Esophagus squamous epithelium (tissue), 5 donors: ENCODE measurements at regions not wholly inside any gene's neighbourhood (a gene's known extent, or its start where the extent isn't known, plus 50 kb on each side); places are given as distances from the start of the nearest gene placed in this dataset.

ENCODE experiments used
- DNase-seq: peaks from one replicate; lab custom pipeline; 2025; lab: John Stamatoyannopoulos, UW
- H3K27ac ChIP-seq, 4 donors: fragments of 200-600 bp; sonication (generic); one replicate each; pipeline ENCODE4 v1.5.1; 2016 to 2019; ENCODE audit warnings: mild to moderate bottlenecking in 1 of 4
- H3K27me3 ChIP-seq, 4 donors: fragments of 200-600 bp; sonication (generic); 1 replicate in 3 of 4; 2 replicates in 1 of 4; pipeline versions ENCODE4 v1.5.1 to v1.6.0; 2017 to 2021; ENCODE audit warnings: antibody characterized with exemption in 1 of 4
- H3K36me3 ChIP-seq, 3 donors: fragments of 200-600 bp; sonication (generic); one replicate each; pipeline ENCODE4 v1.5.1; 2016 to 2019
- H3K4me1 ChIP-seq, 3 donors: fragments of 200-600 bp; sonication (generic); one replicate each; pipeline ENCODE4 v1.5.1; 2017 to 2019
- H3K4me3 ChIP-seq, 4 donors: fragments of 200-600 bp; sonication (generic); 1 replicate in 3 of 4; 2 replicates in 1 of 4; pipeline ENCODE4 v1.5.1; 2016 to 2019; ENCODE audit warnings: mild to moderate bottlenecking in 2 of 4, moderate library complexity in 1 of 4
- H3K9me3 ChIP-seq, 3 donors: fragments of 200-600 bp; sonication (generic); one replicate each; pipeline ENCODE4 v1.5.1; 2016 to 2019
- POLR2A ChIP-seq, 4 donors: fragments of 450-650 bp; IDR thresholded peaks; one replicate each; pipeline ENCODE4 v1.6.1; 2017; ENCODE audit warnings: antibody characterized with exemption in 4 of 4, mild to moderate bottlenecking in 4 of 4, moderate library complexity in 3 of 4
- WGBS, 2 donors: methylation state at CpG; one replicate each; pipeline ENCODE4 v1.1.5; 2018; 5-methylcytosine and 5-hydroxymethylcytosine counted together
- intact Hi-C: fragments of 100-400 bp; cut with DNase I; formaldehyde crosslinking; loops from one replicate; pipeline ENCODE4 v1.15.0; 2022
- TF ChIP-seq, protein P1 (sequence below), 6 experiments: fragments of 450-650 bp in 4 of 6; fragments of 200-600 bp in 2 of 6; sonication (generic) in 2 of 6; IDR thresholded peaks; one replicate each; pipeline ENCODE4 v1.5.1; 2016 to 2019; ENCODE audit warnings: antibody characterized with exemption in 6 of 6, mild to moderate bottlenecking in 4 of 6, moderate library complexity in 4 of 6
- donor health status: DM: yes; HTN: yes; CAD: no.

DNA sequence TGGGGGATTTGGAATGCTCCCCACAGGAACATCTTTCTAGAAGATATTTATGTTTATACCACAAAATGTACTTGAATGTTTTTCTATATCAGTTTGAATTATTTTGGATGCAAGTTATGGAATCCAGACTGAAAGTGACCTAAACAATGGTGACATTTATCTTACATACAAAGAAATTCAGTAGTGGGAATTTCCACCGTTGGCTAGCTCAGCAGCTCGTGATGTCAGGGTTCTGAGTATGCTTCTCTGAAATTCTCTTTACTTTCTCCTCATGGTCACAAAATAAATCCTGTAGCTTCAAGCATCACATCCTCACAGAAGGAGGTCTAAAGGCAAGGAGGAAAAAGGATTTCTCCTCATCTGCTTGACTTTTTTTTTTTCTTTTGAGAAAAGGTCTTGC, 105.3 kb downstream of the AKAIN1 start:
- H3K4me3 ChIP-seq = no peak overlapping the region
- no peak for DNase-seq
- H3K27me3 ChIP-seq = no peaks in the 10 kb centered on the region
- no peak overlapping the region for H3K27ac ChIP-seq
- WGBS, 2 donors = 73 to 80% methylated on average over 2 of the region's 2 CpGs
- no peaks in the 10 kb centered on the region for H3K4me1 ChIP-seq
- TF ChIP-seq, protein P1, sequence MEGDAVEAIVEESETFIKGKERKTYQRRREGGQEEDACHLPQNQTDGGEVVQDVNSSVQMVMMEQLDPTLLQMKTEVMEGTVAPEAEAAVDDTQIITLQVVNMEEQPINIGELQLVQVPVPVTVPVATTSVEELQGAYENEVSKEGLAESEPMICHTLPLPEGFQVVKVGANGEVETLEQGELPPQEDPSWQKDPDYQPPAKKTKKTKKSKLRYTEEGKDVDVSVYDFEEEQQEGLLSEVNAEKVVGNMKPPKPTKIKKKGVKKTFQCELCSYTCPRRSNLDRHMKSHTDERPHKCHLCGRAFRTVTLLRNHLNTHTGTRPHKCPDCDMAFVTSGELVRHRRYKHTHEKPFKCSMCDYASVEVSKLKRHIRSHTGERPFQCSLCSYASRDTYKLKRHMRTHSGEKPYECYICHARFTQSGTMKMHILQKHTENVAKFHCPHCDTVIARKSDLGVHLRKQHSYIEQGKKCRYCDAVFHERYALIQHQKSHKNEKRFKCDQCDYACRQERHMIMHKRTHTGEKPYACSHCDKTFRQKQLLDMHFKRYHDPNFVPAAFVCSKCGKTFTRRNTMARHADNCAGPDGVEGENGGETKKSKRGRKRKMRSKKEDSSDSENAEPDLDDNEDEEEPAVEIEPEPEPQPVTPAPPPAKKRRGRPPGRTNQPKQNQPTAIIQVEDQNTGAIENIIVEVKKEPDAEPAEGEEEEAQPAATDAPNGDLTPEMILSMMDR (IDR thresholded peaks at IDR 0.05) = no peak
- no peak for TF ChIP-seq POLR2A (IDR thresholded peaks at IDR 0.05)
- H3K9me3 ChIP-seq = peaks cover 0 to 3% (median 0%) of the 10 kb centered on the region in 3 donors
- no peaks in the 10 kb centered on the region for H3K36me3 ChIP-seq
- intact Hi-C loops = no loop called here

DNA sequence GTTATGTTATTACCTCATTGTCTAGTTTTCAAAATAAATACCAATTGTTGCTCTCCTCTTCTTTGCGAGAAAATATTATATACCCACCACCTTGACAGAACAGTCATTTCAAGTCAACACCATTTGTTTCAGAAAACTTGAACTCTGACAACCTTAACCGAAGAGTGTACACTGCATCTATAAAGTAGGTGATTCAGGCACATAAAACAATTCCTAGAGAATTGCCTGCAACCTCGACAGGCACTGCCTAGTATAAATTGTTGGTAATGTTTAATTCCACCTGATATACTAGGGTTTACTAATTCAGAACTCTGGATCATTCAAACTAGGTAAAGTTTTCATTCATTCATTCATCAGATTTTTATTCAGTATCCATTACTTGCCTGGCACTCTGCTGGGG, 121.8 kb downstream of the AKAIN1 start:
- DNase-seq = no peak
- Histone ChIP-seq H3K4me1 (no peaks in the 10 kb centered on the region), H3K36me3 (no peaks in the 10 kb centered on the region), H3K4me3 (no peak overlapping the region), H3K9me3 (no peaks in the 10 kb centered on the region), H3K27me3 (no peaks in the 10 kb centered on the region), H3K27ac (no peak overlapping the region)
- intact Hi-C loops = no loop called here
- TF ChIP-seq POLR2A (IDR thresholded peaks at IDR 0.05) = no peak
- TF ChIP-seq, protein P1 (IDR thresholded peaks at IDR 0.05) = no peak
- 56 to 61% methylated on average over 3 of the region's 3 CpGs for WGBS, 2 donors

DNA sequence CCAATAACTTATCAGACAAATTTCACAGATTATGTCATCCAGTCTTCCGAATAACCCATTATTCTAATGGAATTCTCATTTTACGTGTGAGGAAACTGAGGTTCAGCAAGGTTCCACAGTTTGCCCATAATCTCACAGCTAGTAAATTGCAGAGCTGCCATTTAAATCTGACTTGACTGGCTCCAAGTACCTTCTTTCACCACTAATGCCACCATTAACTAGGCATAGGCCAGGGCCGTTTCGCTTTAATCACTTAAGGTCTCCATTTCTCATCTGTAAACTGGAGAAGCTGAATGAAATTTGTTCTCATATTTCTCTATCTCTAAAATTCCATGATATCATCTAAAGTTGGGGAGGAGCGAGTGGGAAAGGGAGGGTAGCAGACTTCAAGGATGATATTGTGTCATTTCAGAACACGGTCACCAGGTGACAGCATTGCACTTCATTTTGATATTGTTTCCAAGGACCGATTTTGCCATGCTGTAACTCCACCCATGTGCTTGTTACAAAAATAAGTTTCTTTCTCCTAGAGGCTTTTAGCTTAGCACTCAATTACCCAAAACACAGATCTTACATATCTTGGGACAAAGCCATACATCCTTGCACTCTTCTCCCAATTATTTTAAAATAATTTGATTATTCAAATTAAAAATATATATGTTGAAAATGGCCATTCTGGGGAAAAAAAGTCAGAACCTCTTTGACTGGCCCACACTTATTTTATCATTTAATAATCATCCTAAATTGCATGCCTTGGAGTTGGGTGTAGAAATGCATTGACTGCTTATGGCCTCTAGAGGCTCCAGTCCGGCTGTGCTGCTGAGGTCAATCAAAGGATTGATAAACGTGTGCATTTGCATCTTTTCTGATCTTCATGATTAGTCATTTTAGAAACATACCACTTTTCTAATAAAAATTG, 123.8 kb downstream of the AKAIN1 start:
- 43 to 44% methylated on average over 9 of the region's 9 CpGs for WGBS, 2 donors
- DNase-seq = no peak

DNA sequence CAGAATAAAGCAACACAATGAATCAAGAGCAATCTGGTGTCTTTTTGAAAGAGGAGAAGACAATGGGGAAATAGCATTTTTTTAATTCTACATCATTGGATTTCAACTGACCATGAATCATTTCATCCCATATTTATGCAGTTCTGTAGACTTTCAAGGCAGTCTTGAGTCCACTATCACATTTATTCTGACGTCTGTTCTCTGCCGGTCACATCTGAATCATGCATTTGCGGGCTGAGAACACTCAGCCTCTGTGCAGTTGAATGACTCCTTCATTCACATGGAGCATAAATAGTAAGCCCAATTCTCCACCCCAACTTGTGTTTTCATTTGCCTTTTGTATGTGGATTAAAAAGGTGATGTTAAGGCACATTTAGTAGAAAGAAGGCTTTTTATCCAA, 128.2 kb downstream of the AKAIN1 start:
- TF ChIP-seq, protein P1 (IDR thresholded peaks at IDR 0.05) = no peak
- H3K4me3 ChIP-seq = no peak overlapping the region
- no peaks in the 10 kb centered on the region for H3K36me3 ChIP-seq
- 70 to 80% methylated on average over 3 of the region's 3 CpGs for WGBS, 2 donors
- H3K27ac ChIP-seq = no peak overlapping the region
- no peaks in the 10 kb centered on the region for H3K4me1 ChIP-seq
- intact Hi-C loops = no loop called here
- no peaks in the 10 kb centered on the region for H3K9me3 ChIP-seq
- no peak for DNase-seq
- H3K27me3 ChIP-seq = no peaks in the 10 kb centered on the region

More for the DNA sequence above, 123.8 kb downstream of the AKAIN1 start:
- Histone ChIP-seq H3K9me3 (no peaks in the 10 kb centered on the region), H3K36me3 (no peaks in the 10 kb centered on the region), H3K4me1 (no peaks in the 10 kb centered on the region), H3K27ac (no peak overlapping the region), H3K27me3 (no peaks in the 10 kb centered on the region), H3K4me3 (no peak overlapping the region)
- TF ChIP-seq POLR2A (IDR thresholded peaks at IDR 0.05) = no peak
- TF ChIP-seq, protein P1 (IDR thresholded peaks at IDR 0.05) = peak in 4 of 6 experiments; percentile 20 to 46 (median 23)
- intact Hi-C loops = no loop called here

DNA sequence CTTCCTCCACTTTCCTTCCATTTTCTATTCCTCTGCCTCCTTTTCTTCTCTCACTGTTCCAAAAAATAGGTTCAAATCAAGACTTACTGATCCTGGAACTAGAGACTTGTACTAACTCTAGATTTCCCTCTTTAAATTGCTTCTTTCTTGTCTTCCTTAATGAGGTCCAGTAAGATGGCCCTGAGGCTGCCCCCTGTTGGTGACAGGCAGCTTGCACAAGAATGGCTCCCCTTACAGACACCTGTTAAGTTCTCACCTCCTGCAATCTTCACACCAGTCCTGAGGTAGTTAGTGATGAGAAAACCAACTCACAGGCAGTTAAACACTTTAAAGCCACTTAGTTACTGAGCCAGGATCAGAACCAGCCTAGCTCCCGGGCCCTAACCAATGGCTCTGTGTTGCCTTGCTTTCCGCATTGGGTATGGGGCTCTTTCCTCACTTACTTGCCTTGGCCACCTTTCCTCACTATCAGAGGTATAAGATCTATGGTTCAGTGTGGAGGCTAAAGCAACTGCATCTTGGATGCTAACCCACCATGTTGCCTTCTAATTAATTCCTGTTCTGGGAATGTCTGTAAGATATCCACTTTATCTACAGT, 130.6 kb downstream of the AKAIN1 start:
- Histone ChIP-seq H3K27ac (no peak overlapping the region), H3K36me3 (no peaks in the 10 kb centered on the region), H3K9me3 (no peaks in the 10 kb centered on the region), H3K4me1 (no peaks in the 10 kb centered on the region), H3K4me3 (no peak overlapping the region), H3K27me3 (no peaks in the 10 kb centered on the region)
- DNase-seq = no peak
- intact Hi-C loops = no loop called here
- 100% methylated on average over 2 of the region's 2 CpGs for WGBS, 2 donors
- no peak for TF ChIP-seq POLR2A (IDR thresholded peaks at IDR 0.05)
- TF ChIP-seq, protein P1 (IDR thresholded peaks at IDR 0.05) = peak in 1 of 6 experiments; percentile 10
